T-cell (primary cell): ENCODE measurements at regions not wholly inside any gene's neighbourhood (a gene's known extent, or its start where the extent isn't known, plus 50 kb on each side); places are given as distances from the start of the nearest gene placed in this dataset.

Experiments used
- ATAC-seq, 4 experiments: fragments of 200-7000 bp in 3 of 4; fragments of 150-1000 bp in 1 of 4; cut with Tn5 transposase; replicated peaks in 1 of 4; 1 replicate in 3 of 4; 2 replicates in 1 of 4; pipeline ENCODE4 v1.10.0; 2021; ENCODE audit warnings: moderate library complexity in 3 of 4, mild to moderate bottlenecking in 2 of 4, moderate number of reproducible peaks in 1 of 4
- CTCF ChIA-PET, 2 donors: fragments of 300-600 bp; sonication (Branson Sonifier 250); formaldehyde crosslinking; loops; one replicate each; lab custom pipeline; 2022; ENCODE audit warnings: antibody characterized with exemption in 2 of 2; lab: Charles Lee
- POLR2A ChIA-PET, 2 donors: fragments of 300-600 bp; sonication (Branson Sonifier 250); formaldehyde crosslinking; loops; one replicate each; lab custom pipeline; 2022; ENCODE audit warnings: antibody characterized with exemption in 2 of 2; lab: Charles Lee
- DNase-seq, 35 experiments: peaks; one replicate each; pipeline versions ENCODE4 v3.0.0 to v3.0.0-alpha.2; 2013 to 2023
- H3K27ac ChIP-seq: one replicate; pipeline ENCODE4 v1.5.1; 2013; ENCODE audit warnings: low read length
- H3K27me3 ChIP-seq, 2 experiments: replicated peaks in 1 of 2; 1 replicate in 1 of 2; 2 replicates in 1 of 2; pipeline versions ENCODE4 v1.6.1 to v1.7.0; 2013; ENCODE audit warnings: low read length in 1 of 2, mixed read lengths in 1 of 2; ENCODE audit not compliant: control insufficient read depth in 2 of 2, insufficient read depth in 2 of 2; ENCODE audit errors: extremely low read depth in 1 of 2
- H3K36me3 ChIP-seq, 2 donors: 1 replicate in 1 of 2; 2 replicates in 1 of 2; pipeline versions ENCODE4 v1.6.1 to v1.7.0; 2013; ENCODE audit warnings: low read length in 1 of 2; ENCODE audit not compliant: control insufficient read depth in 2 of 2, insufficient read depth in 1 of 2; ENCODE audit errors: extremely low read depth in 1 of 2
- H3K4me1 ChIP-seq, 2 experiments: 1 replicate in 1 of 2; 2 replicates in 1 of 2; pipeline versions ENCODE4 v1.6.1 to v1.7.0; 2013; ENCODE audit warnings: low read length in 2 of 2, mixed read lengths in 1 of 2; ENCODE audit not compliant: insufficient read depth in 2 of 2, control insufficient read depth in 1 of 2; ENCODE audit errors: extremely low read depth in 1 of 2
- H3K4me3 ChIP-seq, 2 donors: 1 replicate in 1 of 2; 2 replicates in 1 of 2; pipeline versions ENCODE4 v1.5.1 to v1.7.0; 2013; ENCODE audit warnings: mild to moderate bottlenecking in 2 of 2, low read length in 1 of 2, moderate library complexity in 1 of 2; ENCODE audit not compliant: control insufficient read depth in 1 of 2; ENCODE audit errors: extremely low read depth in 1 of 2
- H3K9me3 ChIP-seq: 2 replicates; pipeline ENCODE4 v1.7.0; 2013
- H3K27ac Mint-ChIP-seq, 2 donors: one replicate each; pipeline ENCODE4 v1.8.0; 2020 to 2021; ENCODE audit warnings: mild to moderate bottlenecking in 2 of 2, mixed read lengths in 2 of 2
- H3K27me3 Mint-ChIP-seq, 2 donors: one replicate each; pipeline ENCODE4 v1.8.0; 2021 to 2022; ENCODE audit warnings: mixed read lengths in 2 of 2
- H3K36me3 Mint-ChIP-seq: one replicate; pipeline ENCODE4 v1.8.0; 2021; ENCODE audit warnings: mixed read lengths
- H3K4me1 Mint-ChIP-seq, 3 donors: one replicate each; pipeline ENCODE4 v1.8.0; 2020 to 2022; ENCODE audit warnings: mixed read lengths in 3 of 3, mild to moderate bottlenecking in 1 of 3
- H3K4me3 Mint-ChIP-seq, 3 donors: one replicate each; pipeline ENCODE4 v1.8.0; 2020 to 2022; ENCODE audit warnings: mild to moderate bottlenecking in 3 of 3, mixed read lengths in 3 of 3, moderate library complexity in 3 of 3
- H3K9me3 Mint-ChIP-seq, 3 donors: one replicate each; pipeline ENCODE4 v1.8.0; 2020 to 2022; ENCODE audit warnings: mixed read lengths in 3 of 3
- WGBS: methylation state at CpG from one replicate; pipeline ENCODE4 v1.1.5; 2013; ENCODE audit warnings: missing lambda C conversion rate; ENCODE audit not compliant: insufficient coverage; 5-methylcytosine and 5-hydroxymethylcytosine counted together

DNA sequence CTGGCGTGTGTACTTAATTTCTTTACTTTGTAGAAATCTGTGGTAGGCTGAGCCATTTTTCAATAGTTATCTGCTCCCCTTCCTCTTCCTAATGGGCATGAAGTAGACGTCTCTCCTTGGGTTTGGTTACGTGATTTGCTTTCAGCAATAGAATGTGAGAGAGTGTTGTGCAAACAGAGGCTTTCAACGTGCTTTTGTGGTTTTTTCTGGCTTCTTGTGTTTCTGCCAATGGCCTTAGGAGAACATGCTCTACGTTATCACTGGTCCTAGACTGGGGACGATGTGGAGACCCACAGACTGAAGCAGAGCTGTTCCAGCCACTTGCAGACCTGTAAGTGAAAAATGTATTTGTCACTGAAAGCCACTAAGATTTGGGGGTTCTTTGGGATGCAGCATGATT lies 107.2 kb upstream of the NPTX2 start:
- H3K4me3 Mint-ChIP-seq, result no peak overlapping the region
- ChIA-PET CTCF (no interaction called here), POLR2A (no interaction called here)
- no peaks in the 10 kb centered on the region for H3K36me3 Mint-ChIP-seq
- H3K4me1 ChIP-seq, result peaks cover 0 to 5% of the 10 kb centered on the region in 2 experiments
- H3K27me3 Mint-ChIP-seq, result peaks cover 7% of the 10 kb centered on the region in 2 donors
- H3K9me3 Mint-ChIP-seq, result peaks cover 3 to 4% (median 4%) of the 10 kb centered on the region in 3 donors
- DNase-seq, result no peak
- 50% methylated on average over 3 of the region's 6 CpGs for WGBS
- no peak overlapping the region for H3K4me3 ChIP-seq
- H3K9me3 ChIP-seq, result no peaks in the 10 kb centered on the region
- peaks cover 0 to 10% of the 10 kb centered on the region in 2 experiments for H3K27me3 ChIP-seq
- no peak overlapping the region for H3K27ac Mint-ChIP-seq
- no peaks in the 10 kb centered on the region for H3K36me3 ChIP-seq
- no peaks in the 10 kb centered on the region for H3K4me1 Mint-ChIP-seq
- no peak overlapping the region for H3K27ac ChIP-seq
- no peak for ATAC-seq

DNA sequence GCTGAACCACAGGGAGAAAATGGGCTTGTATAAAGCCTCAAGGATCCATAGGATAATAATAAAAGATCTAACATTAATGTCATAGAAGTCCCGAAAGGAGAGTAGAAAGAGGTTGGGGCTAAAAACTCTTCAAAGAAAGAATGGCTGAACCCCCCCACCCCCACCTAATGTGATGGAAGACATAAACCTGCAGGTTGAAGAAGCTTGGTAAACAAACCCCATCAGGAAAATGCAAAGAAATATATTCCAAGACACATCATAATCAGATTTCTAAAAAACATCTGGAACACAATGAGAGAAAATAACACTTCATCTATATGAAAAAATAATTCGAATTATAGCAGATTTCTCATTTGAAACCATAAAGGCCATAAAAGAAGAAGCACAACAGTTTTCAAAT lies 105.6 kb upstream of the BAIAP2L1 start:
- Histone ChIP-seq H3K4me3 (no peak overlapping the region), H3K27me3 (peaks cover 0 to 16% of the 10 kb centered on the region in 2 experiments), H3K4me1 (peaks cover 0 to 4% of the 10 kb centered on the region in 2 experiments), H3K9me3 (no peaks in the 10 kb centered on the region), H3K36me3 (no peaks in the 10 kb centered on the region), H3K27ac (no peak overlapping the region)
- peaks cover 0 to 4% (median 3%) of the 10 kb centered on the region in 3 donors for H3K9me3 Mint-ChIP-seq
- CTCF ChIA-PET, result no interaction called here
- H3K4me3 Mint-ChIP-seq, result no peak overlapping the region
- POLR2A ChIA-PET, result no interaction called here
- H3K27ac Mint-ChIP-seq, result no peak overlapping the region
- H3K27me3 Mint-ChIP-seq, result peaks cover 4 to 12% of the 10 kb centered on the region in 2 donors
- no peak for DNase-seq
- no peaks in the 10 kb centered on the region for H3K36me3 Mint-ChIP-seq
- H3K4me1 Mint-ChIP-seq, result no peaks in the 10 kb centered on the region
- WGBS, result no CpG with 5 or more reads among the region's 2 CpGs
- ATAC-seq, result no peak

DNA sequence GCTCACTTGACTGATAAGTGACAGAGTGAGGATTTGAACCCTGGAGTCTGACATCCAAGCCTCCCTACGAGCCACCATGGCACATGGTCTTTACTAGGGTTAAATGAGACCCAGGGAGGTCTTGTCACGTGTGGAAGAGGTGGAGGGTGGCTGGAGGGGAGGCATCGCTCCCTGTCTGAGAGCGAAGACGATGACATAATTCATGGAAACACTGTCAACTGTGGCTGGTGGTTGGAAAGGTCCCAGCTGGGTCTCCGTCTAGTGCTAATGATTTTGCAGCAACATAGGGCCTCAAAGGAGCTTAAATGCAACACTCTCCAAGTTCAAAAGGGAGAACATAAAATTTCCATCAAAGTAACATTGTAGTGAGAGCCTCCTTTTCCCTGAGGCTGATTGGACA lies 99.9 kb upstream of the BAIAP2L1 start:
- Mint-ChIP-seq H3K36me3 (peaks cover 2% of the 10 kb centered on the region), H3K4me1 (no peaks in the 10 kb centered on the region), H3K27me3 (peaks cover 0 to 8% of the 10 kb centered on the region in 2 donors), H3K27ac (no peak overlapping the region), H3K4me3 (no peak overlapping the region), H3K9me3 (peaks cover 6 to 16% (median 9%) of the 10 kb centered on the region in 3 donors)
- Histone ChIP-seq H3K36me3 (no peaks in the 10 kb centered on the region), H3K27ac (no peak overlapping the region), H3K4me3 (no peak overlapping the region), H3K4me1 (peaks cover 0 to 4% of the 10 kb centered on the region in 2 experiments), H3K9me3 (no peaks in the 10 kb centered on the region), H3K27me3 (peaks cover 0 to 16% of the 10 kb centered on the region in 2 experiments)
- WGBS, result 52% methylated on average over 2 of the region's 6 CpGs
- ChIA-PET CTCF (interaction anchor here in 1 of 2 donors (0.6 kb wide), 1 partner anchor 195 kb away, joined by 6 read pairs; no protein-coding TSS in a partner anchor), POLR2A (no interaction called here)
- DNase-seq (no peak), ATAC-seq (no peak)

DNA sequence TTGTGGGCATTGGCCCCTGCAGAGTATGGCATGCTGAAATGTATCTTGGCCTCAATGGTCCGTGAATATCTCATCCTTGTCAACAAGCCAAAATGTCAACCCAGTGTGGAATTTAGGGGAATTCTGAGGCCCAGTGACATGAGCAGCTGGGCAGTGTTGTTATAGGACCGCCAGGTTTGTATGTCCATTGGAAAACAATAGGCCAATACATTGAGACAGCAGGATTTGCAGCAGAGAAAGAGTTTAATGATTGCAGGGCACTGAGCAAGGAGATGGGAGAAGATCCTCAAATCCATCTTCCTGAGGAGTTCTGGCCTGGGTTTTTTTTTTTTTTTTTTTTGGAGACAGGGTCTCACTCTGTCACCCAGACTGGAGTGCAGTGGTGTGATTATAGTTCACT lies 95.7 kb upstream of the BAIAP2L1 start:
- Histone ChIP-seq H3K4me1 (no peaks in the 10 kb centered on the region), H3K36me3 (no peaks in the 10 kb centered on the region), H3K27me3 (peaks cover 0 to 5% of the 10 kb centered on the region in 2 experiments), H3K4me3 (no peak overlapping the region), H3K27ac (no peak overlapping the region), H3K9me3 (no peaks in the 10 kb centered on the region)
- ChIA-PET POLR2A (no interaction called here), CTCF (interaction anchor here in 1 of 2 donors (0.6 kb wide), 1 partner anchor 175 kb away, joined by 3 read pairs; no protein-coding TSS in a partner anchor)
- Mint-ChIP-seq H3K36me3 (peaks cover 2% of the 10 kb centered on the region), H3K27me3 (peaks cover 0 to 3% of the 10 kb centered on the region in 2 donors), H3K9me3 (peaks cover 6 to 18% (median 9%) of the 10 kb centered on the region in 3 donors), H3K4me1 (no peaks in the 10 kb centered on the region), H3K4me3 (no peak overlapping the region), H3K27ac (no peak overlapping the region)
- 42% methylated on average over 1 of the region's 2 CpGs for WGBS
- no peak for ATAC-seq
- no peak for DNase-seq

DNA sequence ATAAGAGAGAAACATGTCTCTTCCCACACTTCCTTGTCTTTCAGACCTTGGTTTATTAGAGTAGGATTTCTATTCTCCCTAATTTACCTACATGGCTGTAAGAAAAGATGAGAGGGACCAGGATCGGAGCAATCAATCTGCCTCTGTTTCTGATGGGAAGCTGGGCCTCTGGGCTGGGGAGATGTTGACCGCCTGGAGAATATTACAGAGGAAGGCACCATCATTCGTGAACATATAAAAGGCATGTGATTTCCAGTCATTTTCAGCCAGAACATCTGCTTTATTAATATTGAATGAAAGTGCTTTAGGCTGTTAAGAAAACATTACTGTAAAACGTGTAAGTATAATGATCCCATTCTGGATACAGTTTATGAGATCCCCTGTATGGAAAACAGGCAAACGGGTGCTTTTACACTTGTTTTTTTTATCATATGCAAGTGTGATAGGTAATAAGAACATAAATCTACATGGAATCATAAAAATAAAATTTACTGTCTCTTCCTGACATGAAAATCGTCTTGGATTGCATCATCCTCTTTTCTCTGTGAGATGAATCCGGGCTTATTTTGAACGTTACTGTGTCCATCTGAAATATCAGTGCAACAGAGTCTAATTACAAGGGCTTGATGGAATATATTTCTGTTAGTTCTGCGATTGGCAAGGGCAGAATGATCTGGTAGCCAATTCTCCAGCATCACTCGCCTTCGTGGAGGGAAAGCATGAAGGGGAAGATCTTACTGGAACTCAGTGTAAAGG lies 94.5 kb upstream of the BAIAP2L1 start:
- Mint-ChIP-seq H3K4me1 (no peaks in the 10 kb centered on the region), H3K27me3 (peaks cover 0 to 3% of the 10 kb centered on the region in 2 donors), H3K9me3 (peaks cover 6 to 18% (median 9%) of the 10 kb centered on the region in 3 donors), H3K4me3 (no peak overlapping the region), H3K36me3 (peaks cover 2% of the 10 kb centered on the region), H3K27ac (no peak overlapping the region)
- 89% methylated on average over 5 of the region's 11 CpGs for WGBS
- ATAC-seq (no peak), DNase-seq (no peak)
- POLR2A ChIA-PET, result no interaction called here
- H3K4me1 ChIP-seq, result no peaks in the 10 kb centered on the region
- CTCF ChIA-PET, result no interaction called here
- no peak overlapping the region for H3K27ac ChIP-seq
- H3K27me3 ChIP-seq, result peaks cover 0 to 5% of the 10 kb centered on the region in 2 experiments
- no peaks in the 10 kb centered on the region for H3K36me3 ChIP-seq
- H3K4me3 ChIP-seq, result no peak overlapping the region
- H3K9me3 ChIP-seq, result no peaks in the 10 kb centered on the region

DNA sequence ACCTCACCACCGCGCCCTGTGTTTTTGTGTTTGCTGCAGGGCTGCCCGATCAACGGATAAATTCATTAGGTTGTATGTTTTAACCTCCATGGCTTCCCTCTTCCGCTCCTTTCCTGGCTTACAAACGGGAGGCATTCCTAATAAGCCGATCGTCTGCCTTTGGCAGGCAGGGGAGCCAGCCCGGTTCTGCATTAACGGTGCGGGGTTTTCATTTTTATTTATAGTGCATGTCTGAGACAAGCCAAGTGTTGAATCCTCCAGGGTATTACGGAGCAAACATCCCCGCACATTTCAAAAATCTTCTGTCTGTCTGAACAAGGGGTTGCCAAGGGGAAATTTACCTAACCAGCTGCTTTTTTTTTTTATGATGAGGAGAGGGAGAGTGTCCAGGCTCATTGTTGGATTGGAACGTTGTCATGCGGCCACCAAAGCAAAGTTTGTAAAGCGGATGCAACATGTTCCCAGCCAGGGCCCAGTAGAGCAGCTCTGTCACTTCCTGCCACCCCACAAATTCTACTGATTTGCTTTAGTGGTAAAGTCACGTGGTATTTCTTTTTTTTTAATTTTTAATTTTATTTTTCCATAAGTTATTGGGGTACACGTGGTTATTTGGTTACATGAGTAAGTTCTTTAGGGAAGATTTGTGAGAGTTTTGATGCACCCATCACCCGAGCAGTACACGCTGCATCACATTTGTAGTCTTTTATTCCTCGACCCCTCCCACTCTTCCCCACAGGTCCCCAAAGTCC lies 92.3 kb upstream of the BAIAP2L1 start:
- H3K27me3 ChIP-seq, result peaks cover 0 to 3% of the 10 kb centered on the region in 2 experiments
- Mint-ChIP-seq H3K36me3 (peaks cover 2% of the 10 kb centered on the region), H3K4me3 (no peak overlapping the region), H3K27me3 (peaks cover 4 to 8% of the 10 kb centered on the region in 2 donors), H3K27ac (no peak overlapping the region), H3K9me3 (peaks cover 3 to 18% (median 6%) of the 10 kb centered on the region in 3 donors), H3K4me1 (no peaks in the 10 kb centered on the region)
- DNase-seq (no peak), ATAC-seq (no peak)
- ChIA-PET CTCF (no interaction called here), POLR2A (no interaction called here)
- H3K27ac ChIP-seq, result no peak overlapping the region
- no peak overlapping the region for H3K4me3 ChIP-seq
- no peaks in the 10 kb centered on the region for H3K9me3 ChIP-seq
- no peaks in the 10 kb centered on the region for H3K36me3 ChIP-seq
- no peaks in the 10 kb centered on the region for H3K4me1 ChIP-seq
- WGBS, result 81% methylated on average over 6 of the region's 21 CpGs
